Astrocyte (in vitro differentiated cells and primary cell): ENCODE measurements at regions not wholly inside any gene's neighbourhood (a gene's known extent, or its start where the extent isn't known, plus 50 kb on each side); places are given as distances from the start of the nearest gene placed in this dataset.
A peak's percentile ranks its signal among the peaks of the same experiment; 100 is the strongest.

Experiments
- DNase-seq: peaks from one replicate; pipeline ENCODE4 v3.0.0-alpha.2; 2010; ENCODE audit warnings: low read depth
- FAIRE-seq: peaks from 2 replicates; lab custom pipeline; 2011; peaks lifted over from hg19 to GRCh38; lab: Jason Lieb, UNC
- H2AFZ ChIP-seq: 2 replicates; pipeline ENCODE4 v1.6.0; 2012; ENCODE audit warnings: low read depth, low read length, inconsistent platforms
- H3K27ac ChIP-seq: 2 replicates; pipeline ENCODE4 v1.5.1; 2011; ENCODE audit warnings: low read depth, low read length, inconsistent platforms
- H3K27me3 ChIP-seq: 2 replicates; pipeline ENCODE4 v1.6.0; 2011; ENCODE audit warnings: low read length, inconsistent platforms; ENCODE audit not compliant: insufficient read depth
- H3K36me3 ChIP-seq: 2 replicates; pipeline ENCODE4 v1.5.1; 2011; ENCODE audit warnings: low read length, inconsistent platforms; ENCODE audit not compliant: insufficient read depth
- H3K4me1 ChIP-seq: 2 replicates; pipeline ENCODE4 v1.5.1; 2011; ENCODE audit warnings: low read length, inconsistent platforms; ENCODE audit not compliant: insufficient read depth
- H3K4me2 ChIP-seq: 2 replicates; pipeline ENCODE4 v1.6.0; 2012; ENCODE audit warnings: low read length, inconsistent platforms
- H3K4me3 ChIP-seq: 2 replicates; pipeline ENCODE4 v1.5.1; 2011; ENCODE audit warnings: low read depth, mild to moderate bottlenecking, low read length, inconsistent platforms; ENCODE audit not compliant: insufficient read depth
- H3K79me2 ChIP-seq: 2 replicates; pipeline ENCODE4 v1.6.0; 2012; ENCODE audit warnings: mild to moderate bottlenecking, low read length, inconsistent platforms; ENCODE audit not compliant: insufficient read depth
- H3K9ac ChIP-seq: 2 replicates; pipeline ENCODE4 v1.6.0; 2012; ENCODE audit warnings: mild to moderate bottlenecking, low read length, inconsistent platforms
- H3K9me3 ChIP-seq: 2 replicates; pipeline ENCODE4 v1.5.1; 2012; ENCODE audit warnings: low read depth, mild to moderate bottlenecking, low read length, inconsistent platforms; ENCODE audit not compliant: insufficient read depth
- H4K20me1 ChIP-seq: 2 replicates; pipeline ENCODE4 v1.6.0; 2012; ENCODE audit warnings: low read length, inconsistent platforms; ENCODE audit not compliant: insufficient read depth
- H3K27ac Mint-ChIP-seq: one replicate; pipeline ENCODE4 v1.8.0; 2021; ENCODE audit warnings: mild to moderate bottlenecking, mixed read lengths; ENCODE audit not compliant: unreplicated experiment
- H3K27me3 Mint-ChIP-seq: one replicate; pipeline ENCODE4 v1.8.0; 2021; ENCODE audit warnings: low read depth, mixed read lengths; ENCODE audit not compliant: unreplicated experiment
- H3K36me3 Mint-ChIP-seq: one replicate; pipeline ENCODE4 v1.8.0; 2021; ENCODE audit warnings: low read depth, mixed read lengths; ENCODE audit not compliant: unreplicated experiment
- H3K4me1 Mint-ChIP-seq: one replicate; pipeline ENCODE4 v1.8.0; 2021; ENCODE audit warnings: low read depth, mixed read lengths; ENCODE audit not compliant: unreplicated experiment
- H3K4me3 Mint-ChIP-seq: one replicate; pipeline ENCODE4 v1.8.0; 2021; ENCODE audit warnings: mild to moderate bottlenecking, moderate library complexity, mixed read lengths; ENCODE audit not compliant: unreplicated experiment
- H3K9me3 Mint-ChIP-seq: one replicate; pipeline ENCODE4 v1.8.0; 2021; ENCODE audit warnings: mild to moderate bottlenecking, mixed read lengths; ENCODE audit not compliant: unreplicated experiment
- CTCF ChIP-seq: IDR thresholded peaks from 2 replicates; pipeline ENCODE4 v1.5.1; 2011; ENCODE audit warnings: low read depth, mild to moderate bottlenecking, inconsistent platforms, low read length, moderate library complexity; ENCODE audit not compliant: insufficient read depth
- EZH2 ChIP-seq: IDR thresholded peaks from 2 replicates; pipeline ENCODE4 v1.6.1; 2012; ENCODE audit warnings: mild to moderate bottlenecking, low read length, inconsistent platforms; ENCODE audit not compliant: insufficient read depth

GRCh38 chr3:16102187-16102561 lies 72.3 kb upstream of the GALNT15 start:
- Histone ChIP-seq H4K20me1 (no peaks in the 10 kb centered on the region), H3K9me3 (no peaks in the 10 kb centered on the region), H3K36me3 (no peaks in the 10 kb centered on the region), H3K4me3 (no peak overlapping the region), H3K9ac (peak overlapping the region; percentile 80), H3K4me2 (peak overlapping the region; percentile 71), H3K79me2 (no peaks in the 10 kb centered on the region), H2AFZ (no peak overlapping the region), H3K27me3 (no peaks in the 10 kb centered on the region), H3K4me1 (peaks cover 24% of the 10 kb centered on the region), H3K27ac (peak overlapping the region; percentile 98)
- TF ChIP-seq CTCF = no peak
- TF ChIP-seq EZH2 = no peak
- Mint-ChIP-seq H3K4me3 (no peak overlapping the region), H3K36me3 (no peaks in the 10 kb centered on the region), H3K27ac (peak overlapping the region; percentile 99), H3K9me3 (peaks cover 8% of the 10 kb centered on the region), H3K27me3 (no peaks in the 10 kb centered on the region), H3K4me1 (peaks cover 27% of the 10 kb centered on the region)
- no peak for FAIRE-seq
- no peak for DNase-seq

- H3K27me3 Mint-ChIP-seq = no peaks in the 10 kb centered on the region
- Histone ChIP-seq H4K20me1 (no peaks in the 10 kb centered on the region), H3K4me1 (peaks cover 24% of the 10 kb centered on the region), H3K9ac (peak overlapping the region; percentile 80), H3K9me3 (no peaks in the 10 kb centered on the region), H3K27ac (peak overlapping the region; percentile 98), H3K27me3 (no peaks in the 10 kb centered on the region), H3K4me3 (no peak overlapping the region), H3K79me2 (no peaks in the 10 kb centered on the region), H3K36me3 (no peaks in the 10 kb centered on the region), H2AFZ (no peak overlapping the region), H3K4me2 (peak overlapping the region; percentile 71)
- peaks cover 27% of the 10 kb centered on the region for H3K4me1 Mint-ChIP-seq
- peak overlapping the region; percentile 8 for H3K4me3 Mint-ChIP-seq
- H3K27ac Mint-ChIP-seq = peak overlapping the region; percentile 99
- DNase-seq (peak; percentile 95), FAIRE-seq (peak; percentile 86)
- peaks cover 3% of the 10 kb centered on the region for H3K9me3 Mint-ChIP-seq
- TF ChIP-seq CTCF = no peak
- TF ChIP-seq EZH2 = no peak
- H3K36me3 Mint-ChIP-seq = no peaks in the 10 kb centered on the region
Measured at GRCh38 chr3:16102905-16103364, 71.5 kb upstream of the GALNT15 start.

GRCh38 chr3:16103472-16103871 lies 71.0 kb upstream of the GALNT15 start:
- H3K27ac ChIP-seq = peak overlapping the region; percentile 98
- peak; percentile 78 for FAIRE-seq
- Mint-ChIP-seq H3K27me3 (no peaks in the 10 kb centered on the region), H3K36me3 (no peaks in the 10 kb centered on the region), H3K27ac (peak overlapping the region; percentile 99), H3K4me3 (no peak overlapping the region), H3K4me1 (peaks cover 27% of the 10 kb centered on the region), H3K9me3 (peaks cover 1% of the 10 kb centered on the region)
- H3K36me3 ChIP-seq = no peaks in the 10 kb centered on the region
- H3K79me2 ChIP-seq = no peaks in the 10 kb centered on the region
- H3K9me3 ChIP-seq = no peaks in the 10 kb centered on the region
- TF ChIP-seq CTCF = no peak
- TF ChIP-seq EZH2 = no peak
- peak overlapping the region; percentile 71 for H3K4me2 ChIP-seq
- peaks cover 24% of the 10 kb centered on the region for H3K4me1 ChIP-seq
- DNase-seq = peak; percentile 98
- H2AFZ ChIP-seq = no peak overlapping the region
- no peaks in the 10 kb centered on the region for H3K27me3 ChIP-seq
- H3K4me3 ChIP-seq = no peak overlapping the region
- H3K9ac ChIP-seq = peak overlapping the region; percentile 80
- no peaks in the 10 kb centered on the region for H4K20me1 ChIP-seq
